ENCODE measurements at regions not wholly inside any gene's neighbourhood (a gene's known extent, or its start where the extent isn't known, plus 50 kb on each side); places are given as distances from the start of the nearest gene placed in this dataset.

- no TSS peak for BruUV-seq (replicated peaks)
- TF ChIP-seq, protein P1, sequence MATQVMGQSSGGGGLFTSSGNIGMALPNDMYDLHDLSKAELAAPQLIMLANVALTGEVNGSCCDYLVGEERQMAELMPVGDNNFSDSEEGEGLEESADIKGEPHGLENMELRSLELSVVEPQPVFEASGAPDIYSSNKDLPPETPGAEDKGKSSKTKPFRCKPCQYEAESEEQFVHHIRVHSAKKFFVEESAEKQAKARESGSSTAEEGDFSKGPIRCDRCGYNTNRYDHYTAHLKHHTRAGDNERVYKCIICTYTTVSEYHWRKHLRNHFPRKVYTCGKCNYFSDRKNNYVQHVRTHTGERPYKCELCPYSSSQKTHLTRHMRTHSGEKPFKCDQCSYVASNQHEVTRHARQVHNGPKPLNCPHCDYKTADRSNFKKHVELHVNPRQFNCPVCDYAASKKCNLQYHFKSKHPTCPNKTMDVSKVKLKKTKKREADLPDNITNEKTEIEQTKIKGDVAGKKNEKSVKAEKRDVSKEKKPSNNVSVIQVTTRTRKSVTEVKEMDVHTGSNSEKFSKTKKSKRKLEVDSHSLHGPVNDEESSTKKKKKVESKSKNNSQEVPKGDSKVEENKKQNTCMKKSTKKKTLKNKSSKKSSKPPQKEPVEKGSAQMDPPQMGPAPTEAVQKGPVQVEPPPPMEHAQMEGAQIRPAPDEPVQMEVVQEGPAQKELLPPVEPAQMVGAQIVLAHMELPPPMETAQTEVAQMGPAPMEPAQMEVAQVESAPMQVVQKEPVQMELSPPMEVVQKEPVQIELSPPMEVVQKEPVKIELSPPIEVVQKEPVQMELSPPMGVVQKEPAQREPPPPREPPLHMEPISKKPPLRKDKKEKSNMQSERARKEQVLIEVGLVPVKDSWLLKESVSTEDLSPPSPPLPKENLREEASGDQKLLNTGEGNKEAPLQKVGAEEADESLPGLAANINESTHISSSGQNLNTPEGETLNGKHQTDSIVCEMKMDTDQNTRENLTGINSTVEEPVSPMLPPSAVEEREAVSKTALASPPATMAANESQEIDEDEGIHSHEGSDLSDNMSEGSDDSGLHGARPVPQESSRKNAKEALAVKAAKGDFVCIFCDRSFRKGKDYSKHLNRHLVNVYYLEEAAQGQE (IDR thresholded peaks at IDR 0.05; ENCODE audit: insufficient read depth in 1 of 2, low read depth in 2 of 2, low read length in 1 of 2), result no peak
- TF ChIP-seq TCF7L2 (IDR thresholded peaks at IDR 0.05; ENCODE audit: low read depth, low read length), result no peak
- TF ChIP-seq, protein P2, sequence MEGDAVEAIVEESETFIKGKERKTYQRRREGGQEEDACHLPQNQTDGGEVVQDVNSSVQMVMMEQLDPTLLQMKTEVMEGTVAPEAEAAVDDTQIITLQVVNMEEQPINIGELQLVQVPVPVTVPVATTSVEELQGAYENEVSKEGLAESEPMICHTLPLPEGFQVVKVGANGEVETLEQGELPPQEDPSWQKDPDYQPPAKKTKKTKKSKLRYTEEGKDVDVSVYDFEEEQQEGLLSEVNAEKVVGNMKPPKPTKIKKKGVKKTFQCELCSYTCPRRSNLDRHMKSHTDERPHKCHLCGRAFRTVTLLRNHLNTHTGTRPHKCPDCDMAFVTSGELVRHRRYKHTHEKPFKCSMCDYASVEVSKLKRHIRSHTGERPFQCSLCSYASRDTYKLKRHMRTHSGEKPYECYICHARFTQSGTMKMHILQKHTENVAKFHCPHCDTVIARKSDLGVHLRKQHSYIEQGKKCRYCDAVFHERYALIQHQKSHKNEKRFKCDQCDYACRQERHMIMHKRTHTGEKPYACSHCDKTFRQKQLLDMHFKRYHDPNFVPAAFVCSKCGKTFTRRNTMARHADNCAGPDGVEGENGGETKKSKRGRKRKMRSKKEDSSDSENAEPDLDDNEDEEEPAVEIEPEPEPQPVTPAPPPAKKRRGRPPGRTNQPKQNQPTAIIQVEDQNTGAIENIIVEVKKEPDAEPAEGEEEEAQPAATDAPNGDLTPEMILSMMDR (IDR thresholded peaks at IDR 0.05), result no peak
- TF ChIP-seq SIN3A (IDR thresholded peaks at IDR 0.05; ENCODE audit: borderline replicate concordance, insufficient read depth, low read depth, low read length), result no peak
- no peak for TF ChIP-seq POLR2AphosphoS5 (IDR thresholded peaks at IDR 0.05; ENCODE audit: low read depth, low read length)
- ChIA-PET CTCF (no interaction called here), POLR2A (no interaction called here)
- in situ Hi-C loops (cut with HindIII; ENCODE audit: low pct_unique_long_range_greater_than_20kb, low sequenced_read_pairs), result no loop called here
- intact Hi-C loops (cut with micrococcal nuclease; ENCODE audit: unreplicated experiment), result no loop called here
- ATAC-seq (no peak), DNase-seq (ENCODE audit: low read depth, low spot score) (no peak)
- H3K36me3 ChIP-seq (ENCODE audit: control insufficient read depth, insufficient read depth, low read length), result no peaks in the 10 kb centered on the region
- no peaks in the 10 kb centered on the region for H3K9me3 ChIP-seq (ENCODE audit: control insufficient read depth, insufficient read depth, low read depth, low read length)
- H3K4me3 ChIP-seq (ENCODE audit: low read depth in 2 of 2, low read length in 2 of 2), result no peak overlapping the region
- no peaks in the 10 kb centered on the region for H3K27me3 ChIP-seq (ENCODE audit: control insufficient read depth, insufficient read depth, low read length)
- H3K4me1 ChIP-seq (ENCODE audit: control insufficient read depth, insufficient read depth, low read length), result no peaks in the 10 kb centered on the region
- no peak overlapping the region for H3K27ac ChIP-seq (ENCODE audit: low read length)
These were observed 293.8 kb downstream of the BRD1 start for GRCh38 chr22:49533886-49534285.

- Histone ChIP-seq H3K9me3 (ENCODE audit: control insufficient read depth, insufficient read depth, low read depth, low read length) (no peaks in the 10 kb centered on the region), H3K4me1 (ENCODE audit: control insufficient read depth, insufficient read depth, low read length) (no peaks in the 10 kb centered on the region), H3K4me3 (ENCODE audit: low read depth in 2 of 2, low read length in 2 of 2) (no peak overlapping the region), H3K36me3 (ENCODE audit: control insufficient read depth, insufficient read depth, low read length) (no peaks in the 10 kb centered on the region), H3K27me3 (ENCODE audit: control insufficient read depth, insufficient read depth, low read length) (no peaks in the 10 kb centered on the region), H3K27ac (ENCODE audit: low read length) (no peak overlapping the region)
- intact Hi-C loops (cut with micrococcal nuclease; ENCODE audit: unreplicated experiment) (no loop called here), in situ Hi-C loops (cut with HindIII; ENCODE audit: low pct_unique_long_range_greater_than_20kb, low sequenced_read_pairs) (no loop called here)
- no peak for ATAC-seq
- TF ChIP-seq POLR2AphosphoS5 (IDR thresholded peaks at IDR 0.05; ENCODE audit: low read depth, low read length), result no peak
- TF ChIP-seq, protein P1 (IDR thresholded peaks at IDR 0.05; ENCODE audit: insufficient read depth in 1 of 2, low read depth in 2 of 2, low read length in 1 of 2), result no peak
- TF ChIP-seq SIN3A (IDR thresholded peaks at IDR 0.05; ENCODE audit: borderline replicate concordance, insufficient read depth, low read depth, low read length), result no peak
- no peak for TF ChIP-seq TCF7L2 (IDR thresholded peaks at IDR 0.05; ENCODE audit: low read depth, low read length)
- TF ChIP-seq, protein P2 (IDR thresholded peaks at IDR 0.05), result no peak
- BruUV-seq (replicated peaks), result no TSS peak
- DNase-seq (ENCODE audit: low read depth, low spot score), result no peak
- ChIA-PET CTCF (no interaction called here), POLR2A (no interaction called here)
These were observed 294.5 kb downstream of the BRD1 start for GRCh38 chr22:49532869-49533802.

Data from Panc1 (cell line).